H9 (cell line): ENCODE measurements at regions not wholly inside any gene's neighbourhood (a gene's known extent, or its start where the extent isn't known, plus 50 kb on each side); places are given as distances from the start of the nearest gene placed in this dataset.

ENCODE experiments used
- DNase-seq: peaks from one replicate; pipeline ENCODE4 v3.0.0-alpha.2; 2017
- H2AFZ ChIP-seq: one replicate; pipeline ENCODE4 v1.6.1; 2013; ENCODE audit warnings: mild to moderate bottlenecking, low read length, control low read depth, moderate library complexity
- H2AK5ac ChIP-seq: 2 replicates; pipeline ENCODE4 v1.6.1; 2013; ENCODE audit warnings: low read length, control low read depth, mixed read lengths; ENCODE audit not compliant: insufficient read length
- H2BK120ac ChIP-seq: one replicate; pipeline ENCODE4 v1.6.1; 2013; ENCODE audit warnings: low read depth, mild to moderate bottlenecking, low read length, control low read depth, inconsistent platforms; ENCODE audit not compliant: poor library complexity, severe bottlenecking
- H2BK12ac ChIP-seq: 2 replicates; pipeline ENCODE4 v1.6.1; 2013; ENCODE audit warnings: low read length, control low read depth, mixed read lengths, low read depth; ENCODE audit not compliant: insufficient read length
- H2BK15ac ChIP-seq: 2 replicates; pipeline ENCODE4 v1.6.1; 2013; ENCODE audit warnings: low read depth, low read length, control low read depth
- H2BK20ac ChIP-seq: one replicate; pipeline ENCODE4 v1.6.1; 2013; ENCODE audit warnings: low read depth, mild to moderate bottlenecking, low read length, control low read depth, inconsistent platforms; ENCODE audit not compliant: poor library complexity, severe bottlenecking
- H2BK5ac ChIP-seq: 2 replicates; pipeline ENCODE4 v1.6.1; 2013; ENCODE audit warnings: low read length, control low read depth, mixed read lengths; ENCODE audit not compliant: insufficient read length
- H3K14ac ChIP-seq: 2 replicates; pipeline ENCODE4 v1.6.1; 2013; ENCODE audit warnings: low read length, control low read depth; ENCODE audit not compliant: insufficient read depth
- H3K18ac ChIP-seq: 2 replicates; pipeline ENCODE4 v1.6.1; 2013; ENCODE audit warnings: low read depth, mild to moderate bottlenecking, mixed read lengths, low read length, control low read depth; ENCODE audit not compliant: insufficient read length
- H3K23ac ChIP-seq: 2 replicates; pipeline ENCODE4 v1.6.1; 2013; ENCODE audit warnings: low read length, control low read depth, mixed read lengths, low read depth; ENCODE audit not compliant: insufficient read length
- H3K23me2 ChIP-seq: 2 replicates; pipeline ENCODE4 v1.6.1; 2013; ENCODE audit warnings: low read depth, mild to moderate bottlenecking, mixed read lengths, low read length, control low read depth; ENCODE audit not compliant: insufficient read length, poor library complexity, severe bottlenecking
- H3K27ac ChIP-seq: 2 replicates; pipeline ENCODE4 v1.5.1; 2013; ENCODE audit warnings: low read length, control low read depth, mixed read lengths, low read depth; ENCODE audit not compliant: insufficient read length
- H3K27me3 ChIP-seq: 2 replicates; pipeline ENCODE4 v1.6.1; 2013; ENCODE audit warnings: low read length, control low read depth, inconsistent platforms; ENCODE audit not compliant: insufficient read depth
- H3K4ac ChIP-seq: 2 replicates; pipeline ENCODE4 v1.6.1; 2013; ENCODE audit warnings: low read depth, mild to moderate bottlenecking, control low read depth, inconsistent platforms, low read length, moderate library complexity
- H3K4me1 ChIP-seq: 2 replicates; pipeline ENCODE4 v1.6.1; 2013; ENCODE audit warnings: low read length, control low read depth, inconsistent platforms; ENCODE audit not compliant: insufficient read depth
- H3K4me2 ChIP-seq: 2 replicates; pipeline ENCODE4 v1.6.1; 2013; ENCODE audit warnings: low read length, control low read depth, mixed read lengths; ENCODE audit not compliant: insufficient read length, insufficient read depth
- H3K56ac ChIP-seq: 2 replicates; pipeline ENCODE4 v1.6.1; 2013; ENCODE audit warnings: low read depth, mild to moderate bottlenecking, mixed read lengths, low read length, control low read depth; ENCODE audit not compliant: insufficient read length
- H3K79me1 ChIP-seq: 2 replicates; pipeline ENCODE4 v1.6.1; 2013; ENCODE audit warnings: low read depth, mild to moderate bottlenecking, moderate library complexity, low read length, control low read depth, inconsistent platforms; ENCODE audit not compliant: insufficient read depth, poor library complexity, severe bottlenecking
- H3K79me2 ChIP-seq: 2 replicates; pipeline ENCODE4 v1.6.1; 2013; ENCODE audit warnings: low read length, control low read depth, inconsistent platforms; ENCODE audit not compliant: insufficient read depth
- H3K9ac ChIP-seq: 2 replicates; pipeline ENCODE4 v1.6.1; 2013; ENCODE audit warnings: low read length, control low read depth, mixed read lengths; ENCODE audit not compliant: insufficient read length; ENCODE audit errors: extremely low read depth
- H3K9me3 ChIP-seq: one replicate; pipeline ENCODE4 v1.6.1; 2013; ENCODE audit warnings: low read depth, low read length, inconsistent platforms; ENCODE audit not compliant: control insufficient read depth
- H3T11ph ChIP-seq: one replicate; pipeline ENCODE4 v1.6.1; 2013; ENCODE audit warnings: mild to moderate bottlenecking, low read length, control low read depth, inconsistent platforms
- H4K20me1 ChIP-seq: one replicate; pipeline ENCODE4 v1.6.1; 2013; ENCODE audit not compliant: control insufficient read depth, insufficient read length, insufficient read depth
- H4K5ac ChIP-seq: 2 replicates; pipeline ENCODE4 v1.6.1; 2013; ENCODE audit warnings: low read depth, mild to moderate bottlenecking, mixed read lengths, low read length, control low read depth; ENCODE audit not compliant: insufficient read length
- H4K8ac ChIP-seq: replicated peaks from 2 replicates; pipeline ENCODE4 v1.6.1; 2013; ENCODE audit warnings: low read length, control low read depth, mixed read lengths, low read depth; ENCODE audit not compliant: insufficient read length
- H4K91ac ChIP-seq: 2 replicates; pipeline ENCODE4 v1.6.1; 2013; ENCODE audit warnings: low read depth, mild to moderate bottlenecking, moderate library complexity, mixed read lengths, low read length, control low read depth; ENCODE audit not compliant: insufficient read length
- H3K27ac Mint-ChIP-seq, 3 experiments: 2 replicates in 2 of 3; 3 replicates in 1 of 3; pipeline ENCODE4 v1.8.0; 2020 to 2021; ENCODE audit warnings: mixed read lengths in 3 of 3, mild to moderate bottlenecking in 1 of 3, moderate library complexity in 1 of 3
- H3K27me3 Mint-ChIP-seq: 2 replicates; pipeline ENCODE4 v1.8.0; 2021; ENCODE audit warnings: low read depth, mild to moderate bottlenecking, moderate library complexity, mixed read lengths
- H3K36me3 Mint-ChIP-seq, 3 experiments: 2 replicates in 2 of 3; 3 replicates in 1 of 3; pipeline ENCODE4 v1.8.0; 2020 to 2021; ENCODE audit warnings: low read depth in 3 of 3, mixed read lengths in 3 of 3; ENCODE audit not compliant: insufficient read depth in 1 of 3
- H3K4me1 Mint-ChIP-seq, 2 experiments: 2 replicates each; pipeline ENCODE4 v1.8.0; 2020; ENCODE audit warnings: mixed read lengths in 2 of 2
- H3K4me3 Mint-ChIP-seq, 2 experiments: 2 replicates in 1 of 2; 3 replicates in 1 of 2; pipeline ENCODE4 v1.8.0; 2020 to 2021; ENCODE audit warnings: mild to moderate bottlenecking in 2 of 2, mixed read lengths in 2 of 2, moderate library complexity in 1 of 2
- H3K9me3 Mint-ChIP-seq, 2 experiments: 2 replicates in 1 of 2; 3 replicates in 1 of 2; pipeline ENCODE4 v1.8.0; 2020; ENCODE audit warnings: mild to moderate bottlenecking in 2 of 2, mixed read lengths in 2 of 2, moderate library complexity in 1 of 2
- CTCF ChIP-seq: fragments of 200-600 bp; sonication (generic); conservative IDR thresholded peaks from 3 replicates; pipeline ENCODE4 v1.8.0; 2021; ENCODE audit warnings: antibody characterized with exemption, mild to moderate bottlenecking
- WGBS: extraction: QIAGEN DNeasy Blood & Tissue Kit; methylation state at CpG from one replicate; pipeline ENCODE4 v1.1.7; 2013; ENCODE audit warnings: missing lambda C conversion rate, low lambda C conversion rate, mixed read lengths; ENCODE audit not compliant: insufficient read length; ENCODE audit errors: extremely low coverage; 5-methylcytosine and 5-hydroxymethylcytosine counted together

GRCh38 chr7:155222061-155222460 lies 75.6 kb upstream of the INSIG1 start:
- no peaks in the 10 kb centered on the region for H3K79me2 ChIP-seq
- no peak overlapping the region for H2BK20ac ChIP-seq
- no peak overlapping the region for H3K9ac ChIP-seq
- H3K27me3 Mint-ChIP-seq = peaks cover 18% of the 10 kb centered on the region
- H3K4me1 ChIP-seq = no peaks in the 10 kb centered on the region; the same call in 1 of the 2 replicates
- no peak overlapping the region for H2BK12ac ChIP-seq
- H3K27ac Mint-ChIP-seq = no peak overlapping the region; a peak in 1 of 7 replicates
- H2AFZ ChIP-seq = no peak overlapping the region
- H4K8ac ChIP-seq = no peak overlapping the region
- H3K27me3 ChIP-seq = no peaks in the 10 kb centered on the region
- peaks cover 19 to 31% of the 10 kb centered on the region in 2 experiments for H3K4me1 Mint-ChIP-seq
- TF ChIP-seq CTCF = no peak
- WGBS = no CpG with 5 or more reads among the region's 2 CpGs
- H3K56ac ChIP-seq = no peak overlapping the region
- H3K4ac ChIP-seq = no peak overlapping the region
- no peak overlapping the region for H4K5ac ChIP-seq
- H3K4me3 Mint-ChIP-seq = no peak overlapping the region
- H3K36me3 Mint-ChIP-seq = no peaks in the 10 kb centered on the region; a peak in 1 of 7 replicates
- peaks cover 0 to 3% of the 10 kb centered on the region in 2 experiments; a peak in 1 of 5 replicates for H3K9me3 Mint-ChIP-seq
- no peak overlapping the region for H2BK120ac ChIP-seq
- no peaks in the 10 kb centered on the region for H3K9me3 ChIP-seq
- H3T11ph ChIP-seq = no peak overlapping the region
- no peaks in the 10 kb centered on the region for H3K23me2 ChIP-seq
- H2BK5ac ChIP-seq = no peak overlapping the region
- H4K20me1 ChIP-seq = no peaks in the 10 kb centered on the region
- no peak for DNase-seq
- H3K4me2 ChIP-seq = no peak overlapping the region
- H3K27ac ChIP-seq = no peak overlapping the region
- H3K14ac ChIP-seq = no peak overlapping the region
- H3K18ac ChIP-seq = no peak overlapping the region
- no peak overlapping the region for H3K23ac ChIP-seq
- H4K91ac ChIP-seq = no peak overlapping the region
- H2AK5ac ChIP-seq = no peak overlapping the region
- H3K79me1 ChIP-seq = no peaks in the 10 kb centered on the region
- H2BK15ac ChIP-seq = no peak overlapping the region
